HepG2 (cell line): ENCODE measurements at regions not wholly inside any gene's neighbourhood (a gene's known extent, or its start where the extent isn't known, plus 50 kb on each side); places are given as distances from the start of the nearest gene placed in this dataset.

Experiments
- NFATC3 ChIP-seq: sonication (generic); formaldehyde crosslinking; IDR thresholded peaks from 2 replicates; pipeline ENCODE4 v1.5.1; 2020; ENCODE audit warnings: mild to moderate bottlenecking, missing genetic modification reagents
- RFX1 ChIP-seq: fragments of 450-650 bp; IDR thresholded peaks from 2 replicates; pipeline ENCODE4 v1.6.1; 2017
- SMAD3 ChIP-seq: sonication (generic); formaldehyde crosslinking; IDR thresholded peaks from 2 replicates; pipeline ENCODE4 v1.4.0; 2020; ENCODE audit warnings: missing genetic modification reagents
- ZNF33A ChIP-seq: sonication (generic); formaldehyde crosslinking; IDR thresholded peaks from 2 replicates; pipeline ENCODE4 v1.5.1; 2020; ENCODE audit warnings: missing genetic modification reagents, mild to moderate bottlenecking, moderate library complexity, borderline replicate concordance

DNA sequence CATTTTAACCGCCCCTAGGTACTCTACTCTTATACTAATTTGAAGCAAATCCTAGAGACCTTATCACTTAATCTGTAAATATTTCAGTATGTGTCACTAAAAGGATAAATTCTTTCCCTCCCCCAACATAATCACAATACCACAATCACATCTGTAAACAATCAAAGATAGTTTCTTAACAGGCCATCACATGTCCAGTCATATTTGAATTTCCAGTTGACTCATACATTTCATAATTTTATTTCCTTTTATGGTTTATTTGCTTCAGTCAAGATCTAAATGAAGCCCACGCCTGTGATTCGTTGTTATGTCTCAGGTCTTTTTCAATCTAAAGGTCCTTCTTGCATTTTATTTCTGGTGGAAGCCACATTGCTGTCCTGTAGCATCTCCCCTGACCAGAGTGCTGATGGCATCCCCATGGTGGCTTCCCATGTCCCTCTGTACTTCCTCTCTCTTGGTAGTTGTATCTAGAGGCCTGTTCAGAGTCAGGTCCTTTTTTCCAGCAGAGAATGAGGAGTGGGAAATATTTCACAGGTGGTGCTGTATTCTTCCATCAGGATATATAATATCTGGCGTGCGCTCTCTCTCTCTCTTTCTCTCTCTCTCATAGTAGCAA lies 128.6 kb upstream of the SLC22A23 start:
- no peak for TF ChIP-seq RFX1
- no peak for TF ChIP-seq SMAD3
- no peak for TF ChIP-seq NFATC3 (CRISPR knock-in tag)
- no peak for TF ChIP-seq ZNF33A (CRISPR knock-in tag)
